Activated CD8-positive, alpha-beta memory T cell treated with anti-CD3 and anti-CD28 coated beads for 36 hours (primary cell): ENCODE measurements at regions not wholly inside any gene's neighbourhood (a gene's known extent, or its start where the extent isn't known, plus 50 kb on each side); places are given as distances from the start of the nearest gene placed in this dataset.
"Not testable (repeated sequence)": the region's sequence is repeated elsewhere in the genome, so short reads cannot be mapped to it uniquely, and the experiment has no call there.

Experiments
- CTCF ChIA-PET: fragments of 350-600 bp; sonication (Branson Sonifier 250); formaldehyde crosslinking; loops from one replicate; lab custom pipeline; 2021; ENCODE audit warnings: antibody characterized with exemption; lab: Charles Lee
- POLR2A ChIA-PET: fragments of 350-600 bp; sonication (Branson Sonifier 250); formaldehyde crosslinking; loops from one replicate; lab custom pipeline; 2021; ENCODE audit warnings: antibody characterized with exemption; lab: Charles Lee

- POLR2A ChIA-PET, CTCF ChIA-PET: not testable (repeated sequence)
Observed at GRCh38 chr14:105718787-105719186, 192.4 kb downstream of the TMEM121 start.

- POLR2A ChIA-PET, CTCF ChIA-PET: not testable (repeated sequence)
Observed at GRCh38 chr14:105720106-105720505, 193.7 kb downstream of the TMEM121 start.

GRCh38 chr14:105720852-105721601 lies 194.6 kb downstream of the TMEM121 start:
- POLR2A ChIA-PET = not testable (repeated sequence)

DNA sequence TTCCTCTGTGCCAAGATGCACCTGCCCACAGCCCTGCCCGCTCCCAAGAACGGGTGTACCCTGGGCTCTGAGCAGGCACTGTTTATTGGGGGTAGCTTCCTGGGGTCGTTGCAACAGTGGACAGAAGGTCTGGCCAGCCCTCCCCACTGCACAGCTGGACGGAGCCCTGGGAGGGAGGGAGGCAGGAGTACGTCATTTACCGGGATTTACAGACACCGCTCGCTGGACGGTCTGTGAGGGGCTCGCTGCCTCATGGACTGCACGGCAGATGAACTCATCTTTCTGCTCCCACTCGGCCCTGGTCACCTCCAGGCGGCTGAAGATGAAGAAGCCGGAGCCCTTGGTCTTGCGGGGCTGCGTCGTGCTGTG lies 195.2 kb downstream of the TMEM121 start:
- POLR2A ChIA-PET, CTCF ChIA-PET: not testable (repeated sequence)

More at GRCh38 chr14:105720852-105721601, 194.6 kb downstream of the TMEM121 start:
- CTCF ChIA-PET = not testable (repeated sequence)

GRCh38 chr14:105721996-105722709 lies 195.8 kb downstream of the TMEM121 start:
- CTCF ChIA-PET, POLR2A ChIA-PET: not testable (repeated sequence)

- POLR2A ChIA-PET, CTCF ChIA-PET: not testable (repeated sequence)
Observed at GRCh38 chr14:105723271-105723670, 196.9 kb downstream of the TMEM121 start.

GRCh38 chr14:105723776-105724175 lies 197.4 kb downstream of the TMEM121 start:
- CTCF ChIA-PET, POLR2A ChIA-PET: not testable (repeated sequence)

GRCh38 chr14:105729825-105730368 lies 203.5 kb downstream of the TMEM121 start:
- CTCF ChIA-PET, POLR2A ChIA-PET: not testable (repeated sequence)

GRCh38 chr14:105730731-105731130 lies 204.3 kb downstream of the TMEM121 start:
- POLR2A ChIA-PET, CTCF ChIA-PET: not testable (repeated sequence)

DNA sequence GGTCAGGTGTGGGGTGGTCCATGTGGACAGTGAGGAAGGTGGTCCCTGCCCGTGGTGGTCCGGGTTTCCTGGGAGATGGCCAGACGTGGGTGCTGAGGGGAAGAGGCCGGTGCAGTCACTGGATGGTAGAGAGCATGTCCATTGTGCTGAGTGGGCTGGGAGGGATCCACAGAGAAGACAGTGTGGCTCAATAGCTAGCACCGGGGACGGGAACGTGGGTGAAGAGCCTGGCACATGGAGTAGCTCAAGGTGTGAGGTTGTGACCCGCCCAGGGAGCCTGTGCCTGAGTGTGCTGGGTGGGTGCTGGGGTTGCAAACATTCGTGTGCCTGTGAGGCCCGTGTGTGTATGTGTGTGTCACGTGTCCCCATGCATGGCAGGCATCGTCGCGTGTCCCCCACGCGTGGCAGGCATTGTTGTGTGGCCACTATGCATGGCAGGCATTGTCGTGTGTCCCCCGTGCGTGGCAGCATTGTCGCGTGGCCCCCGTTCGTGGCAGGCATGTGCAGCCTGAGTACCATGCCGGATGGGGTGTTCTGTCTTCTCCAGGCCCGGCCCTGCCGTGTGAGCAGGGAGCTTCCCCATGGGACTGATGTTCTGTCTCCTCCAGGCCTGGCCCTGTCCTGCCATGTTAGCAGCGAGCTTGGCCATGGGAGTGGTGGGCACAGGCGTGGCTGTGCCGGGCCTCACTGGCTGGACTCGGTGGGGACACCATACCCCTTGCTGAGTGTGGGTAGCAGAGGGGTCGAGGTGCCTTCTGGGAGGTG lies 205.0 kb downstream of the TMEM121 start:
- POLR2A ChIA-PET = not testable (repeated sequence)

GRCh38 chr14:105733081-105734065 lies 207.0 kb downstream of the TMEM121 start:
- POLR2A ChIA-PET = no interaction called here
- CTCF ChIA-PET = no interaction called here

More for the DNA sequence above, 205.0 kb downstream of the TMEM121 start:
- CTCF ChIA-PET = not testable (repeated sequence)

DNA sequence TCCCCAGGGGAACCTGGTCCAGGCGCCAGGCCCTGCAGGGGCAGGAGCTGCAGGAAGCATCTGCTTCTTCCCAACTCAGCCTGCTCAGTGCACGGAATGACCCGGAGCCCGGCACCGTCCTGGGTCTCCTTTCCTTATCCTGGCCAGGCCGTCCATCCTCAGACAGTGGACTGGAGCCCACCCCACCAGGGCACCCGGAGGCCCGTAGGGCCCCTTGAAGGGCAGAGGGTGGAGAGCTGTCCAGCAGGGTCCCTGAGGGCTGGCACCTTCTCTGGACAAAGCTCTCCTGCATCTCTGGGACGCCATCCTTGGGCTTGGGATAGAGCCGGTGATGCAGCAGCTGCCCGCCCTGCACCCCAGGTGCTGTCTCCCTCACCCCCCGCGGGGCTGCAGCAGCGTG lies 207.9 kb downstream of the TMEM121 start:
- POLR2A ChIA-PET, CTCF ChIA-PET: not testable (repeated sequence)

DNA sequence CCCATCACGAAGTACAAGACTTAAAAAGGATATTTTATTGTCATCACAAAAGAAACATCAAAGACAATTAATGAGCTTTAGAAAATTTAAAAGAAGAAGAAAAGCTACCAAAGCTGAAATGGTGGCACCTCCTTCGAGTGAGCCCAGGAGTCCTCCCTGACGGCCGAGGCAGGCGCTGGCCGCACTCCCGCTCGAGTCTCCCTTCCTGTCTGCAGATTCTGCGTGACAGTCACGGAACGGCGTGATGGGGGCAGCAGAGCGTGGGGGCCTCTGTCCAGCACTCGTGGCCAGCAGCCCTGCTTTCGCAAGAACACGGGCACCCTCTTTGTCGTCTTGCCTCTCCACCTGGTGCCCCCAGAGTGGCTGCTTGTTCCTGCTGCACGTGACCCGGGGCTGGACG lies 209.9 kb downstream of the TMEM121 start:
- POLR2A ChIA-PET, CTCF ChIA-PET: not testable (repeated sequence)

DNA sequence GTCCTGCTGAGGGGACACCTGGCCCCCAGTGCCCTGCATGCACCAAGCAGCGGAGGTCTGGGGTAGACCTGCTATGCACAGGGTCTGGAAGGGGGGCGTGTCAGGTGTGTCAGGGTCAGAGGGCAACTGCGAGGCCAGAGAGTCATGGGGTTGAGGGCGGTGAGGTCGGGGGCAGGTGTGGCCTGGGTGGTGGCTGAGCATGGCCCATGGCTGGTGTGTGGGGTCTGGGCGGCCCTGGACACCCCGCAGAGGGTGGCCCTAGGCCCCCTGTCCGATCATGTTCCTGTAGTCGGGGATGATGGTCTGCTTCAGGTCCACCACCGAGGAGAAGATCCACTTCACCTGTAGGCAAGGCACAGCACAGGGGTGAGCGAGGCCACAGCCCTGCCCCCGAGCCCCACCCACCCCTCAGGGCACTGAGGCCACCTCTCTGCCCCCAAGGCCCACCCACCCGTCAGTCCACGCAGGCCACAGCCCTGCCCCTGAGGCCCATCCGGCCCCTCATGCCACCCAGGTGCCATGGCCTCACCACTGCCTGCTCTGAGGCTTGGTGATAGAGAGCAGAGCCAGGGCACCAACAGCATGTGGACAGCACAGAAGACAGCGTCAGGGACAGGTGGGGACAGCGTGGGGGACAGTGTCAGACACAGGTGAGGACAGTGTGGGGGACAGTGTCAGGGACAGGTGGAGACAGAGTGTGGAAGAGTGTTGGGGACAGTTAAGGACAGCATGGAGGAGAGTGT lies 211.3 kb downstream of the TMEM121 start:
- CTCF ChIA-PET = no interaction called here
- POLR2A ChIA-PET = no interaction called here

DNA sequence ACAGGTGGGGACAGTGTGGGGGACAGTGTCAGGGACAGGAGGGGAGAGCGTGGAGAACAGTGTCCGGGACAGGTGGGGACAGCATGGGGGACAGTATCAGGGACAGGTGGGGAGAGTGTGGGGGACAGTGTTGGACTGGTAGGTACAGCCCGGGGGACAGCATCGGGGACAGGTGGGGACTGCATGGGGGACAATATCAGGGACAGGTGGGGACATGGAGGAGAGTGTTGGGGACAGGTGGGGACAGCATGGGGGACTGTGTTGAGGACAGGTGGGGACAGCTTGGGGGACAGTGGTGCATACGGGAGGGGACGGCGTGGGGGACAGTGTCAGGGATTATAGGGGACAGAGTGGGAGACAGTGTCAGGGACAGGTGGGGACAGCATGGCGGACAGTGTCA lies 212.3 kb downstream of the TMEM121 start:
- ChIA-PET CTCF (no interaction called here), POLR2A (no interaction called here)

DNA sequence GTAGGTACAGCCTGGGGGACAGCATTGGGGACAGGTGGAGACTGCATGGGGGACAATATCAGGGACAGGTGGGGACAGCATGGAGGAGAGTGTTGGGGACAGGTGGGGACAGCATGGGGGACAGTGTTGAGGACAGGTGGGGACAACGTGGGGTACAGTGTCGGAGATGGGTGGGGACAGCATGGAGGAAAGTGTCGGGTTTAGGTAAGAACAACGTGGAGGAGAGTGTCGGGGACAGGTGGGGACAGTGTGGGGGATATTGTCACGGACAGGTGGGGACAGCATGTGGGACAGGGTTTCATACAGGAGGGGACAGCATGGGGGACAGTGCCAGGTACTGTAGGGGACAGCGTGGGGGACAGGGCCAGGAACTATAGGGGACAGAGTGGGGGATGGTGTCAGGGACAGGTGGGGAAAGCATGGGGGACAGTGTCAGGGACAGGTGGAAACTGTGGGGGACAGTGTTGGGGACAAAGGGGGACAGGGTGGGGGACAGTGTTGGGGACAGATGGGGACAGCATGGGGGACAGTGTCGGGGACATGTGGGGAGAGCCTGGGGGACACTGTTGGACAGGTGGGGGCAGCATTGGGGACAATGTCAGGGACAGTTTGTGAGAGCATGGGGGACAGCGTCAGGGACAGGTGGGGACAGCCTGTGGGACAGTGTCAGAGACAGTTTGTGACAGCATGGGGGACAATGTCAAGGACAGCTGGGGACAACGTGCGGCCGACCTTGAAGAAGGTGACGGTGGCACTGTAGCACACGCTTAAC lies 213.1 kb downstream of the TMEM121 start:
- POLR2A ChIA-PET = no interaction called here
- CTCF ChIA-PET = no interaction called here

DNA sequence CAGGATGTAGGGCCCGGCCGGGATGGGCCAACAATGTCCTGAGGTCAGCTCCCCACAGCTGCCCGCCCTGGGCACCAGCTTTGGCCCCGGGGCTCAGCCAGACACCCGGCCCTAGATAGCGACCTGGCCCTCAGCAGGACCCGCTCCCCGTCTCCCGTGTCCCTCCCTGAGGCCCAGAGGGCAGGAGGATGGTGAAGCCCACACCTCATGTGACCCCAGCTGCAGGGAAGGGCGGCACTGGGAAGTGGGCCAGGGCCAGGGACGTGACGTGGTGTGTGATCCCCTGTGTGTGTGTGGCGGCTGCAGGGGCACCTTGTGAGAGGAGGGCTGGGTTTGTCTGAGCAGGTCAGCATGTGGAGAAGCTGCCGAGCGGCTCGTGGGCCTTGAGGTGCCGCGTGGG lies 213.9 kb downstream of the TMEM121 start:
- CTCF ChIA-PET, POLR2A ChIA-PET: not testable (repeated sequence)

GRCh38 chr14:105740961-105741360 lies 214.6 kb downstream of the TMEM121 start:
- POLR2A ChIA-PET, CTCF ChIA-PET: not testable (repeated sequence)
